OCI-M1 (cell line): ENCODE measurements at regions not wholly inside any gene's neighbourhood (a gene's known extent, or its start where the extent isn't known, plus 50 kb on each side); places are given as distances from the start of the nearest gene placed in this dataset.

Experiments used
- DNase-seq: peaks from one replicate; lab custom pipeline; 2025; lab: John Stamatoyannopoulos, UW

DNA sequence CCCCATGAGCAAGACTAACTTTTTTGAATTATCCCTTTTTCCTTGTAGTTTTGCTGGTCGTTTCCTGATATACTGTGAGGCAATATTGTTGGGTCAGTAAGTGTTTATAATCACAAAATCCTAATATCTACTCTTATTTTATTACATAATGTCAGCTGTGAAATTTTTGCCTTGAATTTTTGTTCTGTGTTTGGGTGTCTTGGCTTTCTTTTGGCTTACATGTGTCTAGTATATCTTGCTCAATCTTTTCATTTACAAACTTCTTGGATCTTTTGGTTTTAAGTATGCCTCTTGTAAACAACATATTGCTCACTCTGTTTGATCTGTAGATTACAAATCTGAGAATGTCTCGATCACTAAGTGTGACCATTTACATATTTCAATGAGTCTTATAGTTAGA lies 330.3 kb upstream of the ARGLU1 start:
- DNase-seq, result no peak

DNA sequence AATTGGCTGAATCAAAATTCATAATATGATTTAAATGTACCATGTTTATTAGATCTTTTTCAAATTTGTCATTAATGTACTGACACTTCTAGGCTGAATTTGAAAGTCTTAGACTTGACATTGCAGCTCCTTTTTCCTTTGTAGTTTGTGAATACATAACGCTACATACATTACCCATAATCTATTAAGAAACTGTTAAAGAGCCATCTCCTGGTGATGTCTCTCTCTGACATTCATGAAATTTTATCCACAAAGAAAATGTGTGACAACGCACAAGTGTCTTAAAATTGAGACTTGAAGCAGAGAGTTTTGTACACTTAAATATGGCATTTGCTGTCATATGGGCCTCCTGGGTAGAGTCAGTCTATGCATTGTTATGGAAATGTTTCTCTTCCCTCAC lies 320.2 kb upstream of the ARGLU1 start:
- DNase-seq, result no peak

DNA sequence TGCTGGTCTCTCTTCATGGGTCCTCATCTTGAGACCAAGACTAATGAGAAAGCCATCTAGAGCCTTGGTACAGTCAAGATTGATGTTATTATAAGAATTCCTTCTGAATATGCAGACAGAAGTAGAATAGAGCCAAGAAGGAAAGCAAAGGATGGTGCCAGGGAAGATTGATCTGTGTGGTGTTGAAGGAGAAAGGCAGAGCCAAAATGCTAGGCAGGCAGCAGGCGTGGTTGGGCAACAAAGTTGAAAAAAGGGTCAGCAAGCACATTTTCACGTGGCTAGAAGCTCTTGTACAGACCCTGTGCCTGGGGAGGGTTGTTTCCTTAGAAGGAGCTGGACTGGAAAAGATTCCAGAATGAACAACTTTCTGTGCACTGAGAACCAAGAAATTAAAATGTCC lies 319.7 kb upstream of the ARGLU1 start:
- DNase-seq, result no peak

DNA sequence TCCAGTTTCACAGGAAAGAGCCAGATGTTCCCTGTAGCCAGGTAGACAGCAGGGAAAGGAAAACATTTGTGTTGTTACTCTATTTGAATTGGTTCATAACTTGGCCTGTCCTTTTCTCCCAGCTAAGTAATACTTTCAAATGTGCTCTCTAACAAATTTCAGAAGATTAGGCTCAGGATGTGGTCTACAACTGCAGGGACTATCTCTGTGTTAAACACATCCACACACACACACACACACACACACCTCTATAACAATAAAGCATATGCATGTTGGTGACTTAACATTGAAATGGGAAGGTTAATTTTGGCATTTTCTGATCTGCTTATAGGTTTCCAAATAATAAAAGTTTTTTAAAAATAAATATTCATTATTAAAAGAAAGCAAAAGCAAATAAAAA lies 316.0 kb upstream of the ARGLU1 start:
- peak; percentile 19 for DNase-seq

DNA sequence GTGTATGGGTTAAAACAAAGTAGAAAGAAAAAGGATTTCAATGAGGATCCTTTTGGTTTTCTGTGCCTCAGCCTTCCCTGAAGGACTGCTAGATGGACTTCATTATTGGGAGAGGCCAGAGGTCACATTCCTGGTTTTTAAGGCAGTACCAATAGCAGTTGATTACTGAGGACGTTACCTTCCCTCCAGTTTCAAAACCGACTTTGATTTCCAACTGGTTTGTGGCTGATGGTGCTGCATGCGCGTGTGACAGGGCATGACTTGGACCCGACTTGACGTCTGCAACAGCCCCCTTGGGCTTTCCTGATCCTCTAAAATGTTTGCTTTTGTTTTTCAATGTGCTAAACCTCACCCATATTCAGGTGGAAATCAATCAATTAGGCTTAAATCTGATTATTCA lies 314.3 kb upstream of the ARGLU1 start:
- no peak for DNase-seq

DNA sequence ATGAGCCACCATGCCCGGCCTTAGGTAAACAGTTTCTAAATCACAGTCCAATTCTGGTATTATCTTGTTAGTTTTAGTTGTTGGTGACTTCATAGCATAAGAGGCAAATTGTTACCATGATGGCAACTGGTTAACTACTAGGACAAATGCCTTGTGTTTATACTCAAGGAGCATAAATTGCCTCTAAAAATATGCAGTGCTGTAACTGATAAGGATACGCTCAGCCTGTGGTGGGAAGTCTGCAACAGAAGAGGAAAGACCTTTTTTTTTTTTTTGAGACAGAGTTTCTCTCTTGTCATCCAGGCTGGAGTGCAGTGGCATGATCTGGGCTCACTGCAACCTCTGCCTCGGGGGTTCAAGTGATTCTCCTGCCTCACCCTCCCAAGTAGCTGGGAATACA lies 311.9 kb upstream of the ARGLU1 start:
- DNase-seq, result peak; percentile 19

DNA sequence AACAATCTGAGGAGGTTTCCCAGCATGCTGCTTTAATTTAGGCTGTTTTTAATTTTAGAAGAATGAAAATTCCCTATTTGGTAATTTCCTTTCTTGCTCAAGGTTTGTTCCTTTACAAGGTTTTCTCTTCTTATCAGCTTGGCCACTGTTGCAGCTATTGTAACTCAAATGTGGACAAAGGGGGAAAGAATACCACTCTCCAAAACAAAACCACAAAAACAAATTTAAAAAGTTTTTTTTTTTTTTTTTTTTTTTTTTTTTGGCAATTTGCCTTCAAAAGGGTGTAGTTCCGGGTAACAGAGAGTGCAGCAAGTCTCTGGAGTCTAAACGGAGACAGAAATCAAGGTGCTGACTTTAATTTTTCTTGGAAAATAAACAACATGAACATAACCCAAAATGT lies 306.4 kb upstream of the ARGLU1 start:
- peak; percentile 62 for DNase-seq

DNA sequence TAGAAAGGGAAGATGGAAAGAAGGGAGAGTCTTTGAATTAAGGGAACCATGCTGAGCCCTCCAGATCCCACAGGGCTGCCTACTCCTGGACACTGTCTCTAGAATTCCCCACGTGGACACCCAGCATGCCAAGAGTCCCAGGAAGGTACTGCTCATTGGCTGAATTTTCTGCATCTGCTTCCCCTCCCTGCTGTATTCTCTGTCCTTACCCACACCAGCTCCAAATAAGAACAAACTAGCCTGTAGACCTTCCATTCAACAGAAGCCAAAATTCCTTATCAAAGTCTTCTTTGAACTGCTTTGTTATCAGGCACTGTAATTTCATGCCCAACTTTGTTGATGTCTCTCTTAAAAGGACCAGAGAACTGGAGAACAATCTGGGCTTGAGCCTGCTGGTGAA lies 305.9 kb upstream of the ARGLU1 start:
- DNase-seq, result no peak

DNA sequence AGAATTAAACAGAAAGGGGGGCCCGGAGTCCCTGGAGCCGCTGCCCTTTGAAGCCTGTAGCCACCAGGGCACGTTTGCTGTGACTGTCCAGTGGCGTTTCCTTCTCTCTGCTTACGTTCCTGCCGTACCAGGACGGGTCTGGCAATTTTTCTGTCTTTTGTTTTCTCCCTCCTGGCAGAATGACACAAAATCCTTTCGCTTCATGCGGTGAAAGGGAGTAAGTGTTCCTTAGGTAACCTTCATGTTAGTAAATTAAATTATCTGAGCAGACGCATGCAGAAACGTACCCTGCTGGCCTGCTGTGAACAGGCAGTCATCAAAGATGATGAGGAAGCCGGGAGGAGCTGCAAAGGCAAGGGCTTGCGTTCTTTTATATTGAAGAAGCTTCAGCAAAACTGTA lies 299.3 kb upstream of the ARGLU1 start:
- peak; percentile 64 for DNase-seq

DNA sequence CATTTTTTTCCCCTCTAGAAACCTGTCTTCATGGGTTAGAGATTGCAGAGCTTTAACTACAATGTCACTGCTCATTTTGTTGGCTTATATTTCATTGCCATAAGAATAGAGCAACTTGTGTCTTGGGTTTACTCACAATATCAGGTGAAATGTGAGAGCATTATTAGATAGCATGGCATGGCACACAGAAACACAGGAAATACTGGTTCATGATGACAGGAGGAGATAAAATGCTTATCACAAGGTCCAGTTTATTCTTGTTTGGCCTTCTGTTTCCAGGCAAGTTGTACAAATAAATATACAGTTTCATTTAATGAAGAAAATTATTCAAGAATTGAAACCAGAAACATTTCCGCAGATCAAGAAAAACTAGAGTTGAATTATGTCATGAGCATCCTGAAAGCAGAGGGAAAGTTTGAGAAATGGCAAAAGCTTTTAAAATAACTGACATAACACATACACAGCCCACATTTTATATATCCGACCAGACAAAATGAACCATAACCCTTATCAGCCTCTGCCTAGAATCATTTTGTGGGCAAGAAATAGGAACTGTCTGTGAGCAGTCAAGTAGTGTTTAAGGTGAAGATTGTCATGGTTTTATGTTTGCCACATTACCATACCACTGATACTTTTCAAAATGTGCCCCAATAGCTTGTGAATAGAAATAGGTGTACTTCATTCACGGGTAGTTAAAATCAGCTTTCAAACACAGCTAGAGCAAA lies 297.9 kb upstream of the ARGLU1 start:
- DNase-seq, result peak; percentile 79

DNA sequence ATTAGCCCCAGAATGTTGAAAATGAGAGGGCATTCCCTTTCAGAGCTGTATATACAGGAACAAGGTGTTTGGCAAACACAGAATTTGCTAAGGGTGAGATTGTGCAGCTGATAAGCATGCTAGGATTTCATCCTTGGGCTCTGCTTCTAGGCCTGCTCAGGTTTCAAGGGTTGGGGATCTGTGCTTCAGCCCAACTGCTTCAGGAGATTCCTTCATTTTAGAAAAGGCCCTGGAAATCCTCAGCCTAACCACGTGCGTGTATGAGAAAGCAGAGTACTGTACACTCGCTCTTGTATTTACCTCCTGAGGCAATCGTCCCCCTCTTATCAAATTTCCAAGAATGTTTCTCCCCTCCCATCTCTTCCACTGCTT lies 291.6 kb upstream of the ARGLU1 start:
- peak; percentile 45 for DNase-seq

DNA sequence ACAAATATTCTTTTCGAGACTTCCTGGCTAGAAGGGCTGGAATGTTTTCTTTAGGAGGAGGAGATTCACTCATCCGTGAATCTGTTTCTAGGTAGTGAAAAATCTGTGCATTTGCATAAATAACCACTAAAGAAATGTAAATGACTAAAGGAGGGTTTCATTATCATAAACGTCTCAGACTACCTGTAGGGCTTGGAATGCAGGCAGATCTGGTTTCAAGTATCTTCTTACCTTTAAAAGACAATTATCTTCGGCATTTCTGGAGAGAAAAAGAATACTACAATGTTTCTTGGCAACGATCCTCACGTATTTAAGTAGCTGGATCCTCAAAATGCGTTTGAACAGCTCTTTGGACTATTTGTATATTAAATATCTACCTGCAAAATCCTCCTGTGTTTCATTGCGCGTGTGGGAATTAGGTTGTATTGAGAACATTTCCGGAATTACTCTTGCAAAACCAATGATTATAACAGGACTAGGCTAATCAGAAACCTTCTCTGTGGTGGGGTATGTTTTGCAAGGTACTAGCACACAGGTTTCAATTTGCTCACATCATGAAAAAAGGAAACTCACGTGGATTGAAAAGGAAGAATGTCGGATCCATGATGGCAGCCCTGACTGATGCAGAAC lies 291.1 kb upstream of the ARGLU1 start:
- no peak for DNase-seq

DNA sequence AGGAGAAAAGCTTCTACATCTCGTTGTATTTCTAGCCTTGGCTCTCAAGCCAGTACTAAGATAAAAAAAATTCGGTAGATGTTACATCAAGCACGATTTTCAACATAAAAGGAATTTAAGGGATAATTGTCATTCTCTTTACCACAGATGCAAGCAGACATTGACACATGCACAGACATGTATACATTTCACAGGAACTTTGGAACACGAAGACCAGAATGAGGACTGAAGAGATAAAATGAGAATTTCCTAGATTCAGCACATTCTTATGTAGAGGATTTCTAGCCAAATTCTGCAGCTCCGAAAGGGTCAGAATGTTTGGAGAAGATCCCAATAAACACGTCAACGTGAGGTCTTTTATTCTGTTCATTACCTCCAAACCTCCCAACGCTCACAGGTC lies 284.5 kb upstream of the ARGLU1 start:
- no peak for DNase-seq

DNA sequence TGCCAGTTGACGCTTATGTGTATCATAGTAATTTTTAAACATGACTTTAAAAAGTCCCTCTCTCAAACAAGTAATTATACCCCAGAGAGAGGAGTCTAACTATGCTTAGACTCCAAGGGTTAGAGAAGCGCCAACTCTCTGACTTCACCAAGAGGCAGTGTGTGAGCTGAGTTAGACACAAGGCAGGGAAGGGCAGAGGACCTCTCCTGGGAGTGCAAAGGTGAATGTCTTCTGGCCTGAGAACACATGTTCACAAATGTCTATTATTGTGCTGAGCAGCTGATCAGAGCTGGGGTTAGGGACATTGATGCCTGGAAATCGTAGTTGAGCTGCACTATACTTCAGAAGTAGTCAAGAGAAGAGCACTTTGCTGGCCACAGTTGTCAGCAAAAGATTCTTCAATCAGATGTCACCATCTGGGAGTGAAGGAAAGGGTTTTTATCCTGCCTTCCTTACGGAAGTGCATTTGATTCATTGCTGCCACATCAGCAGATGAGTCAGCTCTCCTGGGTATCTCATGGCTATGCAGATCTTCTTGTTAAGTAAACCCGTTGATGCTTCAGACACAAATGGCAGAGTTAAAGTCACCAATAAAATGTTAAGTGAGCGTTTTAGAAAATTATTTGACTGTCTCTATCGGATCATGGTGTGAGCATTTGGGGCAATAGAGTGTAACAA lies 283.2 kb upstream of the ARGLU1 start:
- peak; percentile 56 for DNase-seq

DNA sequence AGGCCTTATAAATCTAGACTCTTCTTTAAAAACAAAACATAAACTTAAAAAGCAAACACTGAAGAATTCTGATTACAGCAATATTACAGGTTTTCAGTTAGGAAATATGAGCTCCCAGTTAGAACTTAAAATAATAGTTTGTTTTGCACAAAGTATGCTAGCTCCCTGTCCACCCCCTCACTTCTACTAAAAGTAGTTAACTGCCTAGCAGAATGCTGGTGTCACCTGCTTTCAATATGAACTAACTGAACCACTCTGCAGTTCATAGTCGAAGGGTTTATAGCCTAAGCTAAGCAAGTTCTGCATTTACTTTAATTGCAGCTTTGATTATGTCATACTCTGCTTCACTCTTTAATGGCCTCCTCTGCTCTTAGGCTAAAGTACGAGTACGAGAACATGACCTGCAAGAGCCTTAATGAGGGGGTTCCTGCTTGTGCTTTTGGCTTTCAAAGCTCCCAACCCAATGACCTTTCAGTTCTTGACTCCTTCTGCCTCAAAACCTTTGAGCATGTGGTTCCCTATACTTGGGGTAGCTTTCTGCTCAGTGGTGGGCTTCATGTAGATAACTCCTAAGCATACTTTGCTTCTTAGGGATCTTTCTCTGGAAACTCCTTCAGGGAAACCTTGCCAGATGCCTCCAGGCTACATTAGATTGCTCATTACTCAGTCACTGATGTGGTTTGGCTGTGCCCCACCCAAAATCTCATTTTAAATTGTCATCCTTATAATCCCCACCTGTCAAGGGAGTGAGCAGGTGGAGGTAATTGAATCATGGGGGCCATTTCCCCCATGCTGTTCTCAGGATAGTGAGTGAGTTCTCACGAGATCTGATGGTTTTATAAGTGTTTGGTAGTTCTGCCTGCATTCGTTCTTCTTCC lies 278.9 kb upstream of the ARGLU1 start:
- no peak for DNase-seq

DNA sequence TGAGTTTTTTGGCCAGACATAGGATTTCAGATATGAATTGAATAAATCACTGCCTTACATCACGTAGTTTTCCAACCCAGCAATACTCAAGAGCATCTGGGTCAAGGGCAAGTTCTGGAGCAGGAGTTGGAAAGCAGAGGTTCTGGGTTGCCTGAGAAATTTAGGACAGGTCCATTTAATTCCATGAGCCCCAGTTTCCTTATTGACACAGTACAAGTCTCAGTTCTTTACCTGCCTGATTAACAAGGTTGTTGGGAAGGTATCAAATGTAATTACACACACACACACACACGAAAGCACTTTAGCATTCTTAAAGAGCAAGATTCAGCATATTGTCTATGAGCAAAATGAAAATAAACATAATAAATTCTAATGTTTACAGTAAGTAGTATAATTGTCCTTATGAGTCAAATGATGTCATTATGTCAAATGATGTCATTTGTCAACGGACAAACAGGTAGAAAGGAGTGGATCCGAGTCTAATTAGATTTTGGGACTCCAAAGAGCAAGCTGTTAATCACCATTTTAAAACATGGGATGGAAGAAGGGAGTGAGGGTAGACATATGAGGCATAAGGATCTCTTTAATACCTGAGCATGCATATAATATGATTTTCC lies 268.4 kb upstream of the ARGLU1 start:
- DNase-seq, result no peak

DNA sequence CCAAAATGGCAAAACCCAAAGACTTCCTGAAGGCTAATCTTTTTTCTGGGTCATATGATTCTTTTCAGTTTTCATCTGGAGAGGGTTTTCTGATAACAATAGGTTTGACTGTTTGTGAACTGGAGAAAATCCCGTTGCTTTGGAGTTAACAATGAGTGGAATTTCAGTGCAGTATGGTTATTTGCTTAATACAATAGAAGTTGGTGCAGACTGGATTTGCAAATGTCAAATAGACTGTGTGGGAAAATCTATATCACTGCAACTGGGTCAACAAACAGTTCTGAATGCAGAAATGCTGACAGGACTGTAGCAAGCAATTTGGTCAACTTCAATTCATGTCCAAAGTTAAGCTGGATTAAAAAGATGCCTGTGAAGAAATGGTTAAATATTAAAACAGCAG lies 267.5 kb upstream of the ARGLU1 start:
- no peak for DNase-seq

DNA sequence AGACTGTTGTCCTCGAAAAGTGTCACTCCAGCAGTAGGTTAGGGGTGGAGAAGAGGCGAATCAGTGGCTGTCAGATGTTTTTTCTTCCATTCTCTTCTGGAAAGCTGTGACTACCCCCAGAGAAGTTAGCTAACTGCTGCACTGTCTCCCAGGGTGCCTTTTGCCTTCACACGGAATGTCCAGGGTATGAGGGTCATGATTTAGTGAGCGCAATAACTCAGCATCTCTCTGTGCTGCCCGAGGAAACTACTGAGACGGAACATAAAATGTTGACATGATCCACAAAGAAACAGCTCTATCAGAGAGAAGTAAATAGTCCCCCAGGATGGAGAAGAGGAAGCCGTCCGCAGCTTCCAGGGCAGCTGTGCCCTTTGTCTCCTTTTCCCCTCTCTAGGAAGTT lies 254.0 kb upstream of the ARGLU1 start:
- no peak for DNase-seq

DNA sequence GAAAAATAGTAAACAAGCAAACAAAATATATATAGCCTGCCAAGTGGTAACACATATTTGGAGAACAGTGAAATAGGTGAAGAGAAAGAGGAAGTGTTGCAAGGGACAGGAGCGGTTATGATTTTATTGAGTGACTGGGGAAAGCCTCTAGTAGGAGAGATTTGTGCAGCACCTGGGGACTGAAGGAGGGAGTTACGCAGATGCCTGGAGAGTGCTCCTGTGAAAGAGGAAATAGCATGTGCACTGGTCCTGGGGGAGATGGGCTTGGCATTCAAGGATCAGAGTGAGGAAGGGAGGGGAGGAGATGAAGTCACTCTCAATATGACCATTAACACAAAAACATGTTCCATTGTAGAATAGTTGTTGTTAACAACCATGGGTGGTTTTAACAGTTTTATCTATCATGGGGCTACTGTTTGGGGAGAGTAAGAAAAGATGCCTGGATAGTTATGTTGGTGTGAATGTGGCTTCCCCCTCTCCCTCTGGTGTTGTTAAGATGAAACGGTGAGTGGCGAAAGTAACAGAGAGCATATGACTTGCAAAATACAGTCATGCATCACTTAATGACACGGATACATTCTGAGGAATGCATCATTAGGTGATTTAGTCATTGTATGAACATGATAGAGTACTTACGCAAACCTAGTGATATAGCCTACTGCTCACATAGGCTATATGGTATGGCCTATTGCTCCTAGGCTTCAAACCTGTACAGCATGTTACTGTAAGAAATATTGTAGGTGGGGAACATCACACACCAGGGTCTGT lies 251.7 kb upstream of the ARGLU1 start:
- no peak for DNase-seq

DNA sequence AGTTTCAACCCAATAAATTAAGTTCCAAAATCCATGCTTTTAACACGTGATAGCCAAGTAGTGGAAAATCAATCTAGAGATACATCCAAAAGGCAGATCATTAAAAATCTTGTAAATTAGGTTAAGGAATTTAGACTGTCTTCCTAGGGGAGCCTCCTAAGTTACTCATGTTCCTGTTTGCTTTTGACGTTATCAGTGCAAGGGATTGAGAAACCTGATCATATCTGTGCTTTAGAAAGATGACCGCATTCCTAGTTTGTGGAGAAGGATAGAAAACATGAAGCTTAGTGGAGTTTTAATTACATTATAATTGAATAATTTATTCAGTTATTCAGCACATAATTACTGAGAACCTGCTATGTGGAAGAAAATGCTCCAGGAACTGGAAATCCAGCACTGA lies 251.0 kb upstream of the ARGLU1 start:
- no peak for DNase-seq

DNA sequence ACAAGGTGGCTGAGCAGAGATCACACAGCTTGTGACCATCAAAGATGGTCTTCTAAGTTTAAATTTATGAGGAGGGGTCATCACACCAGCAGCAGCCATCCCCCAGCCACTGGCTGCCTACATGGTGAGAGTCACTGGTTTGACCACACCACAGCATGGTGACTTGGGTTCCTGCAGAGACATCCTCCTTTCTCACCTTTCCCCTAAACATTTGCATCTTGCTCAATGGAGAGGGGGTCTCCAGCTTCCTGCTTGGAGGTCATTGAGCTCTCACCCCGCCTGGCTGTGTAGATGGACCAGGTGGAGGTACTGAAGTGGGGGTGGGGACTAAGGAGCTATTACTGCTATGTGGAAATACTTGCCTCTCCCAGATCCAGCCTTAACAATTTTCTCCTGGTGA lies 247.6 kb upstream of the ARGLU1 start:
- DNase-seq, result no peak
